ENCODE measurements at regions not wholly inside any gene's neighbourhood (a gene's known extent, or its start where the extent isn't known, plus 50 kb on each side); places are given as distances from the start of the nearest gene placed in this dataset.

DNA sequence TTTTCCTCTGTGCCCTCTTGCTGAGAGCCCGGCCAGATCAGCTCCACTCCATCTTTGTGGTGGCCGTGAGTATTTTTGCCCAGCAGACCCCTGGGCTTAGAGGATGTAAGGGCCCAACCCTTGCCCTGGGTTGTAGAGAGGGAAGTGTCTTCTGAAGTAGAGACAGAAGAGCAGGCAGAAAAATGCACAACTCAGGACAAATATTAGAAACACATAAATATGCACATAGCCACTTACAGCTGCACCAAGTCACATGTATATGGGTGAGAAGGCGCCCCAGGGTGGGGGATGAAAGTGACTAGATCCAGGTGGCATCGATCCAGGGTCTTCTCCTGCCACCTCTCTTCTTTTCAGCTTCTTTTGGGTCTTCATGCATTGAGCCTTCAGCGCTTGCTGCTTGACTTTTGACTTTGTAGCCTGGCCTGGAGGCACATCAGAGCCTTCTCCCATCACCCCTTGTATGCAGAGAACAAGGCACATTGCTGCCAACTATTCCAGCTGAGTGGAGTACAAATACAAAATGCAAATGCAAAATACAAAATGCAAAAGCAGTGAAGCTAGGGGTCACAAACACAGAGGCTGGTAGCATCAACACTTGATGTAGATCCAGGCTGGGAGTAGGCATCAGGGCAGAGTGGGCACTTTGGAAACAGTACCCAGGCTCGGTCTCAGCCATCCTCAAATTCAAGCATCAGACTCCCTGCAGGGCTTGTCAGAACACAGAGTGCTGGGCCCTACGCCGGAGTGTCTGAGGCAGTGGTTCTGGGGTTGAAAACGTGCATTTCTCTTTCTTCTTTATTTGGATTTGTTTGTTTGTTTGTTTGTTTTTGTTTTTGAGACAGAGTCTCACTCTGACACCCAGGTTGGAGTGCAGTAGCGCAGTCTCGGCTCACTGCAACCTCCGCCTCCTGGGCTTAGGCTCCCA, 133.0 kb downstream of the ASB7 start:
- H3K27ac Mint-ChIP-seq (ENCODE audit: unreplicated experiment), result no peak overlapping the region
- peaks cover 26% of the 10 kb centered on the region for H3K4me1 Mint-ChIP-seq (ENCODE audit: low read depth, unreplicated experiment)
- intact Hi-C loops (cut with micrococcal nuclease; ENCODE audit: unreplicated experiment), result no loop called here
- Histone ChIP-seq H3K36me3 (ENCODE audit: control insufficient read depth, insufficient read depth, low read length) (no peaks in the 10 kb centered on the region), H3K4me1 (peaks cover 19% of the 10 kb centered on the region), H3K4me3 (ENCODE audit: low read depth, low read length) (no peak overlapping the region), H3K27me3 (replicated peaks; ENCODE audit: control insufficient read depth, insufficient read depth, low read length) (no peaks in the 10 kb centered on the region), H3K9me3 (no peaks in the 10 kb centered on the region; the same call in 1 of the 2 replicates)
- no TSS peak for BruUV-seq (replicated peaks)
- peaks cover 10% of the 10 kb centered on the region for H3K9me3 Mint-ChIP-seq (ENCODE audit: unreplicated experiment)
- no peak overlapping the region for H3K4me3 Mint-ChIP-seq (ENCODE audit: unreplicated experiment)
- no peak for DNase-seq
- TF ChIP-seq, protein P1, sequence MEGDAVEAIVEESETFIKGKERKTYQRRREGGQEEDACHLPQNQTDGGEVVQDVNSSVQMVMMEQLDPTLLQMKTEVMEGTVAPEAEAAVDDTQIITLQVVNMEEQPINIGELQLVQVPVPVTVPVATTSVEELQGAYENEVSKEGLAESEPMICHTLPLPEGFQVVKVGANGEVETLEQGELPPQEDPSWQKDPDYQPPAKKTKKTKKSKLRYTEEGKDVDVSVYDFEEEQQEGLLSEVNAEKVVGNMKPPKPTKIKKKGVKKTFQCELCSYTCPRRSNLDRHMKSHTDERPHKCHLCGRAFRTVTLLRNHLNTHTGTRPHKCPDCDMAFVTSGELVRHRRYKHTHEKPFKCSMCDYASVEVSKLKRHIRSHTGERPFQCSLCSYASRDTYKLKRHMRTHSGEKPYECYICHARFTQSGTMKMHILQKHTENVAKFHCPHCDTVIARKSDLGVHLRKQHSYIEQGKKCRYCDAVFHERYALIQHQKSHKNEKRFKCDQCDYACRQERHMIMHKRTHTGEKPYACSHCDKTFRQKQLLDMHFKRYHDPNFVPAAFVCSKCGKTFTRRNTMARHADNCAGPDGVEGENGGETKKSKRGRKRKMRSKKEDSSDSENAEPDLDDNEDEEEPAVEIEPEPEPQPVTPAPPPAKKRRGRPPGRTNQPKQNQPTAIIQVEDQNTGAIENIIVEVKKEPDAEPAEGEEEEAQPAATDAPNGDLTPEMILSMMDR (IDR thresholded peaks at IDR 0.05; ENCODE audit: insufficient read depth in 1 of 2, low read depth in 1 of 2, low read length in 1 of 2, severe bottlenecking in 1 of 2, unreplicated experiment in 1 of 2), result no peak
- ChIA-PET CTCF (interaction anchor here (0.6 kb wide), 1 partner anchor 25 kb away, joined by 4 read pairs; no protein-coding TSS in a partner anchor), POLR2A (no interaction called here)
- peaks cover 5% of the 10 kb centered on the region for H3K36me3 Mint-ChIP-seq (ENCODE audit: insufficient read depth, unreplicated experiment)
- no peaks in the 10 kb centered on the region for H3K27me3 Mint-ChIP-seq (ENCODE audit: insufficient read depth, unreplicated experiment)

DNA sequence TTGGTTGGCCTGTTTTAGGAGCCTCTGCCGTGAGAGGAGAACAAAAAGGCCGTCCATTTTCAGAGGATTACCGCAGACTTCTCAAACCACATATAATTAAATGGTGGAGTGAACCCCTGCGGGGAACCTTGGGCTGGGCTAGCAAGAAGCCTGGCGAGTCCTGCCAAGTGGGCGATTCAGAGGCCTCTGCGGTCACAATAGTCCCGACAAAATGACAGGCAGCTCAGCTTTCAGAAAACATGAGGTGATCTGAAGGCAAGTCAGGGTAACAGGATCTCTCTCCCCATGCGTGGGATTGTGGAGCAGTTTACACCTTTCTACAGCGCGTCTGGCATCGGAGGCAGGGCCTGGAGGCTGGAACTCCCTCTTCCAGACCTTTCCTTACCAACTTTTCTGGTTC, 134.8 kb downstream of the ASB7 start:
- CTCF ChIA-PET, result no interaction called here
- POLR2A ChIA-PET, result no interaction called here

DNA sequence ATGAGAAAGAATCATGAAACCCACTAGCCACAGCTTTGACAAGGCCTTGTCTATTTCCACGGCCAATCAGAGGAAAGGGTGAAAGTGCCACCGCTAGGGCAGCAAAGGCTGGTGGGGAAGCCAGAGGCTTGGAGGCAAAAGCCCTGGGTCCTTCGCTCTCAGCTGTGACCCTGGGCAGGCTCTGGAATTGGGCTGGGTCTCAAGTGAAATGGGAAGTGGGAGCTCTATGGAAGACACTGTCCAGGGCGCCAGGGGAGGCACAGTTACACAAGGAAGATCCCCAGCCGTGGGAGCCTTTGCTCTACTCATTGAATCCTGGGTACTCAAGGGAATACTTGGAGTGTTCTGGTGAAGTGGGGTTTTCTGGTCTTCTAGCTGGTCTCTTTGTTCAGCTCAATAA, 136.2 kb downstream of the ASB7 start:
- intact Hi-C loops (cut with micrococcal nuclease; ENCODE audit: unreplicated experiment), result no loop called here
- CTCF ChIA-PET, result no interaction called here
- peaks cover 9% of the 10 kb centered on the region for H3K9me3 Mint-ChIP-seq (ENCODE audit: unreplicated experiment)
- H3K27ac Mint-ChIP-seq (ENCODE audit: unreplicated experiment), result no peak overlapping the region
- DNase-seq, result no peak
- H3K27me3 ChIP-seq (replicated peaks; ENCODE audit: control insufficient read depth, insufficient read depth, low read length), result no peaks in the 10 kb centered on the region
- no TSS peak for BruUV-seq (replicated peaks)
- POLR2A ChIA-PET, result no interaction called here
- H3K4me1 Mint-ChIP-seq (ENCODE audit: low read depth, unreplicated experiment), result peaks cover 13% of the 10 kb centered on the region
- TF ChIP-seq, protein P1 (IDR thresholded peaks at IDR 0.05; ENCODE audit: insufficient read depth in 1 of 2, low read depth in 1 of 2, low read length in 1 of 2, severe bottlenecking in 1 of 2, unreplicated experiment in 1 of 2), result no peak
- no peaks in the 10 kb centered on the region for H3K27me3 Mint-ChIP-seq (ENCODE audit: insufficient read depth, unreplicated experiment)
- no peaks in the 10 kb centered on the region for H3K4me1 ChIP-seq
- no peaks in the 10 kb centered on the region for H3K36me3 ChIP-seq (ENCODE audit: control insufficient read depth, insufficient read depth, low read length)
- H3K36me3 Mint-ChIP-seq (ENCODE audit: insufficient read depth, unreplicated experiment), result no peaks in the 10 kb centered on the region
- no peaks in the 10 kb centered on the region; the same call in 1 of the 2 replicates for H3K9me3 ChIP-seq
- H3K4me3 ChIP-seq (ENCODE audit: low read depth, low read length), result no peak overlapping the region
- H3K4me3 Mint-ChIP-seq (ENCODE audit: unreplicated experiment), result no peak overlapping the region

More for the DNA sequence above, 134.8 kb downstream of the ASB7 start:
- TF ChIP-seq, protein P1 (IDR thresholded peaks at IDR 0.05; ENCODE audit: insufficient read depth in 1 of 2, low read depth in 1 of 2, low read length in 1 of 2, severe bottlenecking in 1 of 2, unreplicated experiment in 1 of 2), result no peak
- no peaks in the 10 kb centered on the region for H3K36me3 ChIP-seq (ENCODE audit: control insufficient read depth, insufficient read depth, low read length)
- H3K4me1 ChIP-seq, result peaks cover 13% of the 10 kb centered on the region
- no peaks in the 10 kb centered on the region; the same call in 1 of the 2 replicates for H3K9me3 ChIP-seq
- no peak overlapping the region for H3K27ac Mint-ChIP-seq (ENCODE audit: unreplicated experiment)
- peak in 1 of 2 experiments; percentile 5 for DNase-seq
- H3K4me1 Mint-ChIP-seq (ENCODE audit: low read depth, unreplicated experiment), result peaks cover 25% of the 10 kb centered on the region
- no TSS peak for BruUV-seq (replicated peaks)
- H3K4me3 ChIP-seq (ENCODE audit: low read depth, low read length), result no peak overlapping the region
- H3K9me3 Mint-ChIP-seq (ENCODE audit: unreplicated experiment), result peaks cover 10% of the 10 kb centered on the region
- intact Hi-C loops (cut with micrococcal nuclease; ENCODE audit: unreplicated experiment), result no loop called here
- peaks cover 3% of the 10 kb centered on the region for H3K36me3 Mint-ChIP-seq (ENCODE audit: insufficient read depth, unreplicated experiment)
- no peak overlapping the region for H3K4me3 Mint-ChIP-seq (ENCODE audit: unreplicated experiment)
- no peaks in the 10 kb centered on the region for H3K27me3 ChIP-seq (replicated peaks; ENCODE audit: control insufficient read depth, insufficient read depth, low read length)
- H3K27me3 Mint-ChIP-seq (ENCODE audit: insufficient read depth, unreplicated experiment), result no peaks in the 10 kb centered on the region
